ENCODE measurements at regions not wholly inside any gene's neighbourhood (a gene's known extent, or its start where the extent isn't known, plus 50 kb on each side); places are given as distances from the start of the nearest gene placed in this dataset.

- no peak for DNase-seq (ENCODE audit: low read depth)
- TF ChIP-seq, protein P1, sequence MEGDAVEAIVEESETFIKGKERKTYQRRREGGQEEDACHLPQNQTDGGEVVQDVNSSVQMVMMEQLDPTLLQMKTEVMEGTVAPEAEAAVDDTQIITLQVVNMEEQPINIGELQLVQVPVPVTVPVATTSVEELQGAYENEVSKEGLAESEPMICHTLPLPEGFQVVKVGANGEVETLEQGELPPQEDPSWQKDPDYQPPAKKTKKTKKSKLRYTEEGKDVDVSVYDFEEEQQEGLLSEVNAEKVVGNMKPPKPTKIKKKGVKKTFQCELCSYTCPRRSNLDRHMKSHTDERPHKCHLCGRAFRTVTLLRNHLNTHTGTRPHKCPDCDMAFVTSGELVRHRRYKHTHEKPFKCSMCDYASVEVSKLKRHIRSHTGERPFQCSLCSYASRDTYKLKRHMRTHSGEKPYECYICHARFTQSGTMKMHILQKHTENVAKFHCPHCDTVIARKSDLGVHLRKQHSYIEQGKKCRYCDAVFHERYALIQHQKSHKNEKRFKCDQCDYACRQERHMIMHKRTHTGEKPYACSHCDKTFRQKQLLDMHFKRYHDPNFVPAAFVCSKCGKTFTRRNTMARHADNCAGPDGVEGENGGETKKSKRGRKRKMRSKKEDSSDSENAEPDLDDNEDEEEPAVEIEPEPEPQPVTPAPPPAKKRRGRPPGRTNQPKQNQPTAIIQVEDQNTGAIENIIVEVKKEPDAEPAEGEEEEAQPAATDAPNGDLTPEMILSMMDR (conservative IDR thresholded peaks at IDR 0.05; ENCODE audit: low read depth, low read length) = no peak
These were observed 1851.2 kb upstream of the ADGRL3 start for GRCh38 chr4:59348949-59349348.

GRCh38 chr4:59369229-59369628 lies 1830.9 kb upstream of the ADGRL3 start:
- no peak for DNase-seq (ENCODE audit: low read depth)
- TF ChIP-seq, protein P1 (conservative IDR thresholded peaks at IDR 0.05; ENCODE audit: low read depth, low read length) = no peak
- no peak overlapping the region for H3K4me3 ChIP-seq (ENCODE audit: low read length)

More at GRCh38 chr4:59348949-59349348, 1851.2 kb upstream of the ADGRL3 start:
- no peak overlapping the region for H3K4me3 ChIP-seq (ENCODE audit: low read length)

DNA sequence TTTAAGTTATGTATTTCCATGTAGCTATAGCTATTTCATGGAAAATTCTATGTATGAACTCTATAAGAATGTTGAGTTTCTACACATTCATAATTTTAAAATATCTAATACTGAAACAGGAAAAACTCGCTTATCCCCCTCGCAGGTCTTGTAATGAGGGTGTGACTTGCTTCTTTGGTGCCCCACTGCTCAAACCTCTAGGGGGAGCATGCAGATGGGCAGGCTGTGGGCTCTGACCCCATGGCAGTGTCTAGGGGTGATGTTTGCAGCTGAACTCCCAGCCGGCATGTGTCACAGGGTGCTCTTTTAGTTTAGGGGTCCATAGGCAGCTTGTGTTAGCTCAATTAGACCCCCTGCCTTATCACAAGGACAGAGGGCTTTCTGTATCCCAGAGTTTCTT lies 1825.7 kb upstream of the ADGRL3 start:
- TF ChIP-seq, protein P1 (conservative IDR thresholded peaks at IDR 0.05; ENCODE audit: low read depth, low read length) = peak; percentile 17
- H3K4me3 ChIP-seq (ENCODE audit: low read length) = no peak overlapping the region
- DNase-seq (ENCODE audit: low read depth) = no peak

DNA sequence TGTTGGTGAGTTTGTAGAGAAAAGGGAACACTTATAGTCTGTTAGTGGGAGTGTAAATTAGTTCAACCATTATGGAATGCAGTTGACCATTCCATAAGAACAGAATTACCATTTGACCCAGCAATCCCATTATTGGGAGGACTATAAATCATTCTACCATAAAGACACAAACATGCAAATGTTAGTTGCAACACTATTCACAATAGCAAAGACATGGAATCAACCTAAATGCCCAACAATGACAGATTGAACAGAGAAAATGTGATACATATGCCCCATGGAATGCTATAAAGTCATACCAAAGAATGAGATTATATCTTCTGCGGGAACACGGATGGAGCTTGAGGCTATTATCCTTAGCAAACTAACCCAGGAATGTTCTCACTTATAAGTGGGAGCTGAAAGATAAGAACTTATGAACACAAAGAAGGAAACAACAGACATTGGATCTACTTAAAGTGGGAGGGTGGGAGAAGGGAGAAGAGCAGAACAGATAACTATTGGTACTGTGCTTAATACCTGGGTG lies 1819.2 kb upstream of the ADGRL3 start:
- H3K4me3 ChIP-seq (ENCODE audit: low read length) = no peak overlapping the region

GRCh38 chr4:59381591-59381990 lies 1818.5 kb upstream of the ADGRL3 start:
- H3K4me3 ChIP-seq (ENCODE audit: low read length) = no peak overlapping the region
- DNase-seq (ENCODE audit: low read depth) = no peak
- TF ChIP-seq, protein P1 (conservative IDR thresholded peaks at IDR 0.05; ENCODE audit: low read depth, low read length) = no peak

More for the DNA sequence above, 1819.2 kb upstream of the ADGRL3 start:
- TF ChIP-seq, protein P1 (conservative IDR thresholded peaks at IDR 0.05; ENCODE audit: low read depth, low read length) = no peak
- no peak for DNase-seq (ENCODE audit: low read depth)

- no peak overlapping the region for H3K4me3 ChIP-seq (ENCODE audit: low read length)
- DNase-seq (ENCODE audit: low read depth) = no peak
- TF ChIP-seq, protein P1 (conservative IDR thresholded peaks at IDR 0.05; ENCODE audit: low read depth, low read length) = no peak
These were observed 1812.1 kb upstream of the ADGRL3 start for GRCh38 chr4:59387759-59388758.

All from retinal pigment epithelial cell (primary cell).